Activated B cell treated with CpG ODN at 0.5 μM for 24 hours (primary cell): ENCODE measurements at regions not wholly inside any gene's neighbourhood (a gene's known extent, or its start where the extent isn't known, plus 50 kb on each side); places are given as distances from the start of the nearest gene placed in this dataset.

Source experiments
- ATAC-seq: fragments of 200-7000 bp; cut with Tn5 transposase; one replicate; pipeline ENCODE4 v1.10.0; 2021; ENCODE audit warnings: low read depth, mild to moderate bottlenecking, moderate library complexity
- CTCF ChIA-PET: fragments of 350-600 bp; sonication (Branson Sonifier 250); formaldehyde crosslinking; loops from one replicate; lab custom pipeline; 2021; ENCODE audit warnings: antibody characterized with exemption; lab: Charles Lee
- POLR2A ChIA-PET: fragments of 350-600 bp; sonication (Branson Sonifier 250); formaldehyde crosslinking; loops from one replicate; lab custom pipeline; 2021; ENCODE audit warnings: antibody characterized with exemption; lab: Charles Lee
- DNase-seq: peaks from one replicate; pipeline ENCODE4 v3.0.0; 2022
- H3K27ac Mint-ChIP-seq: one replicate; pipeline ENCODE4 v1.8.0; 2020; ENCODE audit warnings: mixed read lengths
- H3K27me3 Mint-ChIP-seq: one replicate; pipeline ENCODE4 v1.8.0; 2021; ENCODE audit warnings: mixed read lengths
- H3K36me3 Mint-ChIP-seq: one replicate; pipeline ENCODE4 v1.8.0; 2021; ENCODE audit warnings: low read depth, mixed read lengths
- H3K4me1 Mint-ChIP-seq: one replicate; pipeline ENCODE4 v1.8.0; 2021; ENCODE audit warnings: mixed read lengths
- H3K4me3 Mint-ChIP-seq: one replicate; pipeline ENCODE4 v1.8.0; 2020; ENCODE audit warnings: mild to moderate bottlenecking, mixed read lengths
- H3K9me3 Mint-ChIP-seq: one replicate; pipeline ENCODE4 v1.8.0; 2020; ENCODE audit warnings: mixed read lengths
- intact Hi-C: fragments of 100-400 bp; cut with micrococcal nuclease; formaldehyde crosslinking; loops from one replicate; pipeline ENCODE4 v1.15.1; 2024
- TF ChIP-seq, protein P1 (sequence below): fragments of 200-600 bp; IDR thresholded peaks from one replicate; pipeline ENCODE4 v1.8.0; 2022; ENCODE audit warnings: antibody characterized with exemption, mild to moderate bottlenecking

DNA sequence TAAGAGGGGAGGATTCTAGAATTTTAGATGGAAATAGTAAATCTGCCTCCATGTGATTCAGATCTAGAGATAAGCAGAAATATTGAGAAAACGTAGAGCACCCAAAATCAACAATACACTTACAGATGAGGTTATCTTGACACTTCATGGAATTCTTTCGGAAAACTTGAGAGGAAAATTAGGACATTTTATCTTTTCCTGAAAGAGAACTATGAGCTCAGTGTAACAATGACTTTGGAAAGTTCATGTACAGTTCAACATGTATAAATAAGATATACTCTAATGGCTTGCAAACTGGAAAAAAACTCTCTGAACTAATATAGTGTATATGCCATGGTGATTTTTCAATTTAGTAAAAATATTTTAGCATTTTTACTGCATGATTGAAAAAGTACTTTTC is 338.1 kb upstream of the NEGR1 start:
- POLR2A ChIA-PET: no interaction called here
- CTCF ChIA-PET: interaction anchor here (1.4 kb wide), 1 partner anchor 9 kb away, joined by 3 read pairs; no protein-coding TSS in a partner anchor
- Mint-ChIP-seq H3K4me1 (no peaks in the 10 kb centered on the region), H3K27me3 (no peaks in the 10 kb centered on the region), H3K9me3 (no peaks in the 10 kb centered on the region), H3K4me3 (no peak overlapping the region), H3K36me3 (no peaks in the 10 kb centered on the region), H3K27ac (no peak overlapping the region)
- intact Hi-C loops: no loop called here
- no peak for DNase-seq
- TF ChIP-seq, protein P1, sequence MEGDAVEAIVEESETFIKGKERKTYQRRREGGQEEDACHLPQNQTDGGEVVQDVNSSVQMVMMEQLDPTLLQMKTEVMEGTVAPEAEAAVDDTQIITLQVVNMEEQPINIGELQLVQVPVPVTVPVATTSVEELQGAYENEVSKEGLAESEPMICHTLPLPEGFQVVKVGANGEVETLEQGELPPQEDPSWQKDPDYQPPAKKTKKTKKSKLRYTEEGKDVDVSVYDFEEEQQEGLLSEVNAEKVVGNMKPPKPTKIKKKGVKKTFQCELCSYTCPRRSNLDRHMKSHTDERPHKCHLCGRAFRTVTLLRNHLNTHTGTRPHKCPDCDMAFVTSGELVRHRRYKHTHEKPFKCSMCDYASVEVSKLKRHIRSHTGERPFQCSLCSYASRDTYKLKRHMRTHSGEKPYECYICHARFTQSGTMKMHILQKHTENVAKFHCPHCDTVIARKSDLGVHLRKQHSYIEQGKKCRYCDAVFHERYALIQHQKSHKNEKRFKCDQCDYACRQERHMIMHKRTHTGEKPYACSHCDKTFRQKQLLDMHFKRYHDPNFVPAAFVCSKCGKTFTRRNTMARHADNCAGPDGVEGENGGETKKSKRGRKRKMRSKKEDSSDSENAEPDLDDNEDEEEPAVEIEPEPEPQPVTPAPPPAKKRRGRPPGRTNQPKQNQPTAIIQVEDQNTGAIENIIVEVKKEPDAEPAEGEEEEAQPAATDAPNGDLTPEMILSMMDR: no peak
- ATAC-seq: no peak

DNA sequence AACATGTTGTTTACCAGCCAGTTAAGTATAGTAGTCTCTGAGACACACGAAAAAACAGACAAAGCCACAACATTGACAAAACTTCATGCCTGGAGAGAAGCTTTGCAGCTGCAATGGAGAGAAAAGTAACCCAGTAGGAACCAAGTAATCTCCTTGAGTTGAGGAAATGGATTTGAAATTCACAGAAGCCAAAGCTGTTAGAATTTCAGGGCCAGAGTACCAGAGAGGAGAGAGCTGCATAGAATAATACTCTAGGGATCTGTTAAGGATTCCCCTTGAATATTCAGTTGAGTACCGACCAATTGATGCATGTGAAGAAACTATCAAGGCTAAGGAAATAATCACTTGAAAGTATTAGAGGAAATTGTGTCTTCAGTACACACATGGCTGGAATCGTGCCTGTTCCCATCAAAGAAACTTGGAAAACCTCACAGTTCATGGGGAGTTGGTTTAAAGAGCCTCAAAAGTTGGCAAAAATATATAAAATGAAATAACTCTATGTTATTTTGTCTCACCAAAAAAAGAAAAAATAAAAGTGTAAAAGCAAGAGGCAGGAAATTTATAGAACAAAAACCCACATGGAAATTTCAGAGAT is 324.0 kb upstream of the NEGR1 start:
- Mint-ChIP-seq H3K4me3 (no peak overlapping the region), H3K36me3 (no peaks in the 10 kb centered on the region), H3K27me3 (no peaks in the 10 kb centered on the region), H3K27ac (no peak overlapping the region), H3K4me1 (no peaks in the 10 kb centered on the region), H3K9me3 (peaks cover 3% of the 10 kb centered on the region)
- DNase-seq: no peak
- TF ChIP-seq, protein P1: no peak
- ChIA-PET POLR2A (no interaction called here), CTCF (no interaction called here)
- ATAC-seq: no peak
- intact Hi-C loops: no loop called here

- DNase-seq: no peak
- ChIA-PET CTCF (no interaction called here), POLR2A (no interaction called here)
- TF ChIP-seq, protein P1: no peak
- H3K9me3 Mint-ChIP-seq: no peaks in the 10 kb centered on the region
- no peaks in the 10 kb centered on the region for H3K4me1 Mint-ChIP-seq
- no peak for ATAC-seq
- no peak overlapping the region for H3K4me3 Mint-ChIP-seq
- no peaks in the 10 kb centered on the region for H3K27me3 Mint-ChIP-seq
- no peaks in the 10 kb centered on the region for H3K36me3 Mint-ChIP-seq
- H3K27ac Mint-ChIP-seq: no peak overlapping the region
- intact Hi-C loops: no loop called here
Observed at GRCh38 chr1:72601035-72601674, 318.8 kb upstream of the NEGR1 start.

DNA sequence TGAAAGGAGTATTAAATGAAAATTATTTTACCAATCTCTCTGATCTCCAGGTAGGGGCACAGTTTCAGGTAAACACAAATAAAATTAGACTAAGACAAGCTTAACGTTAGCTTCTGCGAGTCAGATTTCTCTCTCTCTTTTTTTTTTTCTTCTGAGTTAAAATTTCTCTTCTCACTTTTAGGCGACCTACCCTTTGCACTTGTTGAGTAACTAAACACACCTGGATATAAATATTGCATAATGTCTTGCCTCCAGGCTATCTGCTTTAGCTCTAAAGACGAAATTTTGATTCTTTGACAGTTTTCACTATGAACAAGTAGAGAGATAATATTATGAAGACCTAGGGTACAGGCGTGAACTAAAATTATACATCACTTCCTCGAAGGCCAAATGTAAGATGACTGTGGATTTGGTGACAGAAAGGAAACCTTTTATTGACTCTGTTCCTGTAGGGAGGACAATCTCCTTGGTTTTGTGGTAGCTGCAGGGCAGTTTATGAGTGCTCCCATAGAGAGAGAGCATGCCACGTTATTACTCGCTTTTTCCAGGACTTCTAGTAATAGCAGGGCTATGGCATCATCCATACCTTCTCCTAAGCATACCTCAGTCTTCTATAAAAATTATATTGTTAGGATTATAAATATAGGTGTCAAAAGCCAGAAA is 303.8 kb upstream of the NEGR1 start:
- H3K27ac Mint-ChIP-seq: no peak overlapping the region
- no peaks in the 10 kb centered on the region for H3K4me1 Mint-ChIP-seq
- no peak overlapping the region for H3K4me3 Mint-ChIP-seq
- ChIA-PET POLR2A (no interaction called here), CTCF (no interaction called here)
- no peaks in the 10 kb centered on the region for H3K27me3 Mint-ChIP-seq
- H3K36me3 Mint-ChIP-seq: no peaks in the 10 kb centered on the region
- DNase-seq (no peak), ATAC-seq (no peak)
- intact Hi-C loops: no loop called here
- H3K9me3 Mint-ChIP-seq: no peaks in the 10 kb centered on the region
- TF ChIP-seq, protein P1: no peak

- no peak for DNase-seq
- Mint-ChIP-seq H3K9me3 (peaks cover 3% of the 10 kb centered on the region), H3K36me3 (no peaks in the 10 kb centered on the region), H3K4me1 (no peaks in the 10 kb centered on the region), H3K4me3 (no peak overlapping the region), H3K27me3 (no peaks in the 10 kb centered on the region), H3K27ac (no peak overlapping the region)
- no peak for ATAC-seq
- ChIA-PET CTCF (no interaction called here), POLR2A (no interaction called here)
- intact Hi-C loops: no loop called here
- TF ChIP-seq, protein P1: no peak
Observed at GRCh38 chr1:72579629-72580028, 297.3 kb upstream of the NEGR1 start.
